GM12892 (cell line): ENCODE measurements at regions not wholly inside any gene's neighbourhood (a gene's known extent, or its start where the extent isn't known, plus 50 kb on each side); places are given as distances from the start of the nearest gene placed in this dataset.

Experiments used
- DNase-seq: peaks from one replicate; pipeline ENCODE4 v3.0.0; 2011; ENCODE audit not compliant: insufficient read length
- FAIRE-seq: peaks from 2 replicates; lab custom pipeline; 2011; peaks lifted over from hg19 to GRCh38; lab: Jason Lieb, UNC
- POLR2A ChIP-seq: IDR thresholded peaks from 2 replicates; pipeline ENCODE4 v1.6.1; 2011; ENCODE audit warnings: low read depth, low read length, control low read depth
- POLR2AphosphoS5 ChIP-seq: IDR thresholded peaks from 2 replicates; pipeline ENCODE4 v1.6.1; 2011; ENCODE audit warnings: low read depth, low read length, control low read depth
- TAF1 ChIP-seq: IDR thresholded peaks from 2 replicates; pipeline ENCODE4 v1.6.1; 2011; ENCODE audit warnings: low read depth, mild to moderate bottlenecking, control low read depth, low read length, borderline replicate concordance

GRCh38 chr7:93048136-93048930 is 69.4 kb downstream of the SAMD9 start:
- DNase-seq, result no peak
- no peak for TF ChIP-seq POLR2AphosphoS5
- TF ChIP-seq POLR2A, result no peak
- no peak for TF ChIP-seq TAF1
- no peak for FAIRE-seq

DNA sequence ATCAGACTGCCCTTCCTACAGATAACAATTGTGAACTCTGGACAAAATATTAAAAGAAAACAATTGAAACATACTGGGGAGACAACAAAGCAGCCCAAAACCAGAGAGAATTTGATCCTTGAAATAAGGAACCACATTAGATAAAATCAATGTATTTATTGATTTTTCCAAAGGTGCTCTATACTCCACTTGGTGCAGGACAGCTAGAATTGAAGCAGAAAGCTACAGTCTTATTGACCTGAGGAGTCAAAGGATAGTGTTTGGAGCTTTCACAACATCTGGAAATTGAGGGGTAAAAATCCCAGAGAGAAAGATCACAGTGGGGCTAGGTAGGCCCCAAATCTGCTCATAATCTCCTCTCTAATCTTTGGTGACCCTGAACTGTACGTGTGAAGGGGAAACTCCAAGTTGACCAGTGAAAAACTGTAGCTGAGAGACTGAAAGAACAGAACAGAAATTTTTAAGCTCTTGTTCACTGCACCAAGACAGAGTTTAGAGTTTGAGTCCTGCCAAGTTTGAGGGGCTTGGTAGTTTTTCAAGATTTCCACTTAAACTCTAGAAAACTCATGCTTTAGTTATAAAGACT is 70.2 kb downstream of the SAMD9 start:
- FAIRE-seq (no peak), DNase-seq (no peak)
- TF ChIP-seq POLR2AphosphoS5 (no peak), POLR2A (no peak), TAF1 (no peak)

DNA sequence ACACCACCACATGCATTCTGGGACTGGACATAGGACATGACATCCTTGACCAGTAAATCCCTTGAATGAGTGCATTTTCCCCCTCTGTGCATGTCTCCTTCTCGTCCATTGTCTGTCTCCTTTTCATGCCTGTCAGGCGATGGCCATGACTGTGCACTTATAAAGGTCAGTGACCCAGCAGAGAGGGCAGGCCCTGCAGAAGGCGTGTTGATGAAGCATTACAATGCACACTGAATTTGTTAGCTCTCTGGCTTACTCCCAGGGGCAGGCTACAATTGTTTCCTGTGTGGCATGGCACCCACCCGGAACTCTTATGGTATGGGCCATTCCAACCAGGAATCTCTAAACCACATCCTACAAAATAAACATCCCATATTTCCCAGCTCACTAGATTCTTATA is 71.1 kb downstream of the SAMD9 start:
- FAIRE-seq (no peak), DNase-seq (no peak)
- TF ChIP-seq POLR2A, result no peak
- no peak for TF ChIP-seq TAF1
- TF ChIP-seq POLR2AphosphoS5, result no peak

- FAIRE-seq, result no peak
- TF ChIP-seq POLR2A (no peak), TAF1 (no peak), POLR2AphosphoS5 (no peak)
- DNase-seq, result no peak
These were observed 73.5 kb downstream of the SAMD9 start for GRCh38 chr7:93044147-93044810.

GRCh38 chr7:93043385-93043985 is 74.3 kb downstream of the SAMD9 start:
- DNase-seq (no peak), FAIRE-seq (no peak)
- TF ChIP-seq POLR2AphosphoS5, result no peak
- no peak for TF ChIP-seq TAF1
- no peak for TF ChIP-seq POLR2A

DNA sequence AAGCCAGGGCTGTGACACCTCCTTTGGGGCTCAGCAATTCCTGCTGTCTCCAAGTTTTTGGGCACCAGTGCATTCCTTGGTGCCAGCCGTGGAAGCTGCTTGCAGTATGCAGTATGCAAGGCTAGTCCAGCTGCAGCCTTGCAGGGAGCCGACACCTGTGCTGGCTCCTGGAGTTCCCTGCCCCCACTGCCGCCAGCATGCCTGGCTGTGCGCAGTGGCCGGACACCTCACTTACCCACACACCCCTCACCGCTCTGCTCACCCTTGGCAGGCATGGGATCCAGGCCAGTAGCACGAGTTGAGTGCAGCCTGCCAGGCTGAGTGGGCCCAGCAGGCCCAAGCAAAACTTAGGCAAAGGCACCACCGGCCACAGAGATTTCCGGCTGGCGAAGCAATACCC is 77.4 kb downstream of the SAMD9 start:
- DNase-seq, result no peak
- no peak for TF ChIP-seq POLR2AphosphoS5
- no peak for TF ChIP-seq TAF1
- TF ChIP-seq POLR2A, result no peak
- no peak for FAIRE-seq

GRCh38 chr7:93039786-93040185 is 78.0 kb downstream of the SAMD9 start:
- no peak for DNase-seq
- peak; percentile 56 for FAIRE-seq
- no peak for TF ChIP-seq TAF1
- TF ChIP-seq POLR2AphosphoS5, result no peak
- no peak for TF ChIP-seq POLR2A

- FAIRE-seq, result no peak
- TF ChIP-seq POLR2A, result no peak
- no peak for TF ChIP-seq TAF1
- TF ChIP-seq POLR2AphosphoS5, result no peak
- no peak for DNase-seq
These were observed 78.5 kb downstream of the SAMD9 start for GRCh38 chr7:93039282-93039681.

DNA sequence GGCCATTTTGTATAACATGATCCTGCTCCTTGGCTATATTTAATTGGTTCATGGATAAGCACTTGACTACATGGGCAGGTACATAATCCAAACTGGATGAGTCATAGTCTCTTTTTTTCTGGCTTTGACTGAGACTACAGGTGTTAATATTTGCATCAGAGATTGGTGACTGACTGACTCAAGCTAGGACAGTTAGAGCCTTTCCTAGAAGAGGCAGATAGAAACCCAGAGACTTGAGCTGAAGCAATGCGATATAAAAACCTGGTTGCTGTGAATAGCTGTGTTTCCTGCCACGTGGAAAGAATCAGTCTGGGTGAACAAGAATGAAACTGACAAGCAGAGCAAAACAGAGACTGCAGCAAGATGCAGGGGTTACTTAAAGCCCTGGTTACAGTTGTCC is 81.0 kb downstream of the SAMD9 start:
- no peak for TF ChIP-seq POLR2AphosphoS5
- no peak for TF ChIP-seq POLR2A
- no peak for TF ChIP-seq TAF1
- DNase-seq, result no peak
- FAIRE-seq, result peak; percentile 97

GRCh38 chr7:93036149-93036640 is 81.6 kb downstream of the SAMD9 start:
- FAIRE-seq (peak; percentile 33), DNase-seq (no peak)
- TF ChIP-seq POLR2AphosphoS5, result no peak
- TF ChIP-seq TAF1, result no peak
- no peak for TF ChIP-seq POLR2A

DNA sequence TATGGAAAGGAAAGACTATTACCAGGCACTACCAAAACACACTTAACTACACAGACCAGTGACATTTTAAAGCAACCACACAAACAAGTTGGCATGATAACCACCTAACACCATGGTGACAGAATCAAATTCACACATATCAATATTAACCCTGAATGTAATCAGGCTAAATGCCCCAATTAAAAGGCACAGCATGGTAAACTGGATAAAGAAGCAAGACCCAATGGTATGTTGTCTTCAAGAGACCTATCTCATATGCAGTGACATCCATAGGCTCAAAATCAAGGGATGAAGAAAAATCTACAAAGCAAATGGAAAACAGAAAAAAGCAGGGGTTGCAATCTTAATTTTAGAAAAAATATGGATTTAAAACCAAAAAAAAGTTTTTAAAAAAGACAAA is 86.0 kb downstream of the SAMD9 start:
- no peak for FAIRE-seq
- TF ChIP-seq TAF1 (no peak), POLR2AphosphoS5 (no peak), POLR2A (no peak)
- DNase-seq, result no peak
